Astrocyte (in vitro differentiated cells and primary cell): ENCODE measurements at regions not wholly inside any gene's neighbourhood (a gene's known extent, or its start where the extent isn't known, plus 50 kb on each side); places are given as distances from the start of the nearest gene placed in this dataset.

ENCODE experiments used
- EZH2 ChIP-seq: IDR thresholded peaks from 2 replicates; pipeline ENCODE4 v1.6.1; 2012; ENCODE audit warnings: mild to moderate bottlenecking, low read length, inconsistent platforms; ENCODE audit not compliant: insufficient read depth
- TF ChIP-seq, protein P1 (sequence below): IDR thresholded peaks from 2 replicates; pipeline ENCODE4 v1.5.1; 2011; ENCODE audit warnings: low read depth, mild to moderate bottlenecking, inconsistent platforms, low read length, moderate library complexity; ENCODE audit not compliant: insufficient read depth

DNA sequence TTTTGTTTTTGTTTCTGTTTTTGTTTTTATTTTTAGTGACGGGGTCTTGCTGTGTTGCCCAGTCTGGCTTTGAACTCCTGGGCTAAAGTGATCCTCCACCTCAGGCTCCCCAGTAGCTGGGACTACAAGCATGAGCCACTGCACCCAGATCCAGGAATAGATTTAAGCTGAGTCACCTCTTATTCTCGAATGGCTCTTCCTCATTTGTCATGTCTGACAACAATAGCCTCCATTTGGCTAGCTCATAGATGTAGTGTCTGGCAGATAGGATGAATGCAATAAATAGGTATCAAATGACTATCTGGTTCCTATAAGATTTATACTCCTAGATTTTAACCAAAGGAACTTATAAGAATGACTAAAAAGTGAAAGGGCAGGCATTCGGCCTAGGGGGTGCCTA lies 172.9 kb downstream of the TMEM26 start:
- TF ChIP-seq EZH2 = no peak
- TF ChIP-seq, protein P1, sequence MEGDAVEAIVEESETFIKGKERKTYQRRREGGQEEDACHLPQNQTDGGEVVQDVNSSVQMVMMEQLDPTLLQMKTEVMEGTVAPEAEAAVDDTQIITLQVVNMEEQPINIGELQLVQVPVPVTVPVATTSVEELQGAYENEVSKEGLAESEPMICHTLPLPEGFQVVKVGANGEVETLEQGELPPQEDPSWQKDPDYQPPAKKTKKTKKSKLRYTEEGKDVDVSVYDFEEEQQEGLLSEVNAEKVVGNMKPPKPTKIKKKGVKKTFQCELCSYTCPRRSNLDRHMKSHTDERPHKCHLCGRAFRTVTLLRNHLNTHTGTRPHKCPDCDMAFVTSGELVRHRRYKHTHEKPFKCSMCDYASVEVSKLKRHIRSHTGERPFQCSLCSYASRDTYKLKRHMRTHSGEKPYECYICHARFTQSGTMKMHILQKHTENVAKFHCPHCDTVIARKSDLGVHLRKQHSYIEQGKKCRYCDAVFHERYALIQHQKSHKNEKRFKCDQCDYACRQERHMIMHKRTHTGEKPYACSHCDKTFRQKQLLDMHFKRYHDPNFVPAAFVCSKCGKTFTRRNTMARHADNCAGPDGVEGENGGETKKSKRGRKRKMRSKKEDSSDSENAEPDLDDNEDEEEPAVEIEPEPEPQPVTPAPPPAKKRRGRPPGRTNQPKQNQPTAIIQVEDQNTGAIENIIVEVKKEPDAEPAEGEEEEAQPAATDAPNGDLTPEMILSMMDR = no peak
